ENCODE measurements at regions not wholly inside any gene's neighbourhood (a gene's known extent, or its start where the extent isn't known, plus 50 kb on each side); places are given as distances from the start of the nearest gene placed in this dataset.

GRCh38 chr12:34363050-34363673 is 340.9 kb downstream of the ALG10 start:
- no peak overlapping the region for H3K4me3 ChIP-seq (ENCODE audit: low read depth, low read length)
- no peaks in the 10 kb centered on the region for H3K36me3 ChIP-seq (ENCODE audit: control insufficient read depth in 2 of 2, insufficient read depth in 1 of 2, low read length in 2 of 2)
- ChIA-PET POLR2A (no interaction called here), CTCF (no interaction called here)
- TF ChIP-seq ZNF48 (tag by site-specific recombination; IDR thresholded peaks at IDR 0.05) (no peak), ZNF202 (tag by site-specific recombination; IDR thresholded peaks at IDR 0.05; ENCODE audit: borderline replicate concordance) (no peak), ZBTB21 (tag by site-specific recombination; IDR thresholded peaks at IDR 0.05) (no peak), ZNF544 (tag by site-specific recombination; IDR thresholded peaks at IDR 0.05) (no peak), ZBTB48 (tag by site-specific recombination; IDR thresholded peaks at IDR 0.05) (no peak), ZNF707 (tag by site-specific recombination; IDR thresholded peaks at IDR 0.05) (no peak), ZNF610 (tag by site-specific recombination; IDR thresholded peaks at IDR 0.05; ENCODE audit: borderline replicate concordance) (no peak), ZNF623 (tag by site-specific recombination; IDR thresholded peaks at IDR 0.05) (no peak)
- TF ChIP-seq, protein P1, sequence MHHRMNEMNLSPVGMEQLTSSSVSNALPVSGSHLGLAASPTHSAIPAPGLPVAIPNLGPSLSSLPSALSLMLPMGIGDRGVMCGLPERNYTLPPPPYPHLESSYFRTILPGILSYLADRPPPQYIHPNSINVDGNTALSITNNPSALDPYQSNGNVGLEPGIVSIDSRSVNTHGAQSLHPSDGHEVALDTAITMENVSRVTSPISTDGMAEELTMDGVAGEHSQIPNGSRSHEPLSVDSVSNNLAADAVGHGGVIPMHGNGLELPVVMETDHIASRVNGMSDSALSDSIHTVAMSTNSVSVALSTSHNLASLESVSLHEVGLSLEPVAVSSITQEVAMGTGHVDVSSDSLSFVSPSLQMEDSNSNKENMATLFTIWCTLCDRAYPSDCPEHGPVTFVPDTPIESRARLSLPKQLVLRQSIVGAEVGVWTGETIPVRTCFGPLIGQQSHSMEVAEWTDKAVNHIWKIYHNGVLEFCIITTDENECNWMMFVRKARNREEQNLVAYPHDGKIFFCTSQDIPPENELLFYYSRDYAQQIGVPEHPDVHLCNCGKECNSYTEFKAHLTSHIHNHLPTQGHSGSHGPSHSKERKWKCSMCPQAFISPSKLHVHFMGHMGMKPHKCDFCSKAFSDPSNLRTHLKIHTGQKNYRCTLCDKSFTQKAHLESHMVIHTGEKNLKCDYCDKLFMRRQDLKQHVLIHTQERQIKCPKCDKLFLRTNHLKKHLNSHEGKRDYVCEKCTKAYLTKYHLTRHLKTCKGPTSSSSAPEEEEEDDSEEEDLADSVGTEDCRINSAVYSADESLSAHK (tag by site-specific recombination; IDR thresholded peaks at IDR 0.05), result no peak
- H3K9me3 ChIP-seq (ENCODE audit: control insufficient read depth, insufficient read depth, low read depth, low read length), result no peaks in the 10 kb centered on the region
- no peak overlapping the region for H3K27ac ChIP-seq (ENCODE audit: extremely low read depth, low read depth, low read length)
- no peaks in the 10 kb centered on the region for H3K4me1 ChIP-seq (ENCODE audit: control insufficient read depth, insufficient read depth, low read length)

GRCh38 chr12:34368079-34368478 is 345.8 kb downstream of the ALG10 start:
- no peaks in the 10 kb centered on the region for H3K4me1 ChIP-seq (ENCODE audit: control insufficient read depth, insufficient read depth, low read length)
- no peak overlapping the region for H3K4me3 ChIP-seq (ENCODE audit: low read depth, low read length)
- H3K27ac ChIP-seq (ENCODE audit: extremely low read depth, low read depth, low read length), result no peak overlapping the region
- TF ChIP-seq ZNF792 (tag by site-specific recombination; IDR thresholded peaks at IDR 0.05), result no peak
- TF ChIP-seq ZBTB8A (tag by site-specific recombination; IDR thresholded peaks at IDR 0.05), result no peak
- TF ChIP-seq ZNF133 (tag by site-specific recombination; IDR thresholded peaks at IDR 0.05), result no peak
- TF ChIP-seq ZSCAN30 (tag by site-specific recombination; IDR thresholded peaks at IDR 0.05), result no peak
- no peak for TF ChIP-seq ZNF354C (tag by site-specific recombination; IDR thresholded peaks at IDR 0.05; ENCODE audit: borderline replicate concordance, low read depth)
- TF ChIP-seq OVOL3 (tag by site-specific recombination; IDR thresholded peaks at IDR 0.05), result no peak
- TF ChIP-seq ZNF629 (tag by site-specific recombination; IDR thresholded peaks at IDR 0.05), result no peak
- TF ChIP-seq ZNF10 (tag by site-specific recombination; IDR thresholded peaks at IDR 0.05), result no peak
- TF ChIP-seq ZNF175 (tag by site-specific recombination; IDR thresholded peaks at IDR 0.05), result no peak
- no peak for TF ChIP-seq TSHZ1 (tag by site-specific recombination; IDR thresholded peaks at IDR 0.05; ENCODE audit: borderline replicate concordance)
- TF ChIP-seq ZNF37A (tag by site-specific recombination; IDR thresholded peaks at IDR 0.05), result no peak
- TF ChIP-seq ZSCAN4 (tag by site-specific recombination; IDR thresholded peaks at IDR 0.05), result no peak
- TF ChIP-seq ZFP37 (tag by site-specific recombination; IDR thresholded peaks at IDR 0.05), result no peak
- TF ChIP-seq ZSCAN16 (tag by site-specific recombination; IDR thresholded peaks at IDR 0.05), result no peak
- no peak for TF ChIP-seq ZNF266 (tag by site-specific recombination; IDR thresholded peaks at IDR 0.05; ENCODE audit: low read depth)
- no peaks in the 10 kb centered on the region for H3K36me3 ChIP-seq (ENCODE audit: control insufficient read depth in 2 of 2, insufficient read depth in 1 of 2, low read length in 2 of 2)
- ChIA-PET POLR2A (no interaction called here), CTCF (no interaction called here)
- H3K9me3 ChIP-seq (ENCODE audit: control insufficient read depth, insufficient read depth, low read depth, low read length), result no peaks in the 10 kb centered on the region
